ENCODE measurements at regions not wholly inside any gene's neighbourhood (a gene's known extent, or its start where the extent isn't known, plus 50 kb on each side); places are given as distances from the start of the nearest gene placed in this dataset.
"Not testable (repeated sequence)": the region's sequence is repeated elsewhere in the genome, so short reads cannot be mapped to it uniquely, and the experiment has no call there.

DNA sequence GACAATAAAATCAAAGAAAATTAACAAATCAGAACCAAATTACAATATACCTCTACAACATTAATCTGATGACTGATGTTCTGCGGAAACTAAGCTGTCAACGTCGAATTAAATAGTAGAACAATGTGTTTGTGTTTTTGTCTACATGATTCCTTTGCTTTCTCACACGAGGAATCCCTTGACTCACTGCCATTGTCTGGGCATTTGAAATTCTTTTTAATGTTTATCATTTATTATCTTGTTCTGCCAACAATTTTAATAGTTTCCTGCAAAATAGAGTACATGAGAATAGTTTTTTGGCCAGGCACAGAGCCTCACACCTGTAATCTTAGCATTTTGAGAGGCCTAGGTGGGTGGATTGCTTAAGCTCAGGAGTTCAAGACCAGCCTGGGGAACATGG lies 76.6 kb upstream of the KRAS start:
- DNase-seq, result no peak

DNA sequence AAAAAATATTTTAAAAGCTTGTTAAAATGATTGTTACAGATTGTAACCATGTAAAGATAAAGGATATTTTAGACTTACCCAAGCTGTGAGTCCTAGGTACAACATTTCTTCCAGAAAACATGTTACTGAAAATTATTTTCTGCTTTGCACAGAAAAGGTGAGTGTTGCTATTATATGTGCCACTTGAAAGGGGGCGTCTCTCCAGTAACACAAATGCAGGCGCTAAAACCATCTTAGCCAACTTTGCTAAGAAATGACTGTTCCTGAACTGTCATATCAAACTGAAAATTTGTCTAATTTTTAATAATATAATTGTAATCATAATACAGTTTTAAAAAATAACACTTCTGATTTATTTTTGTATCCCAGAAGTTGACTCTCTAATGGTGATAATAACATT lies 75.6 kb upstream of the KRAS start:
- no peak for DNase-seq

- no peak for DNase-seq
Observed at GRCh38 chr12:25324861-25325260, 74.1 kb upstream of the KRAS start.

GRCh38 chr12:25323581-25323982 lies 72.9 kb upstream of the KRAS start:
- DNase-seq, result no peak

GRCh38 chr12:25322918-25323531 lies 72.3 kb upstream of the KRAS start:
- no peak for DNase-seq

DNA sequence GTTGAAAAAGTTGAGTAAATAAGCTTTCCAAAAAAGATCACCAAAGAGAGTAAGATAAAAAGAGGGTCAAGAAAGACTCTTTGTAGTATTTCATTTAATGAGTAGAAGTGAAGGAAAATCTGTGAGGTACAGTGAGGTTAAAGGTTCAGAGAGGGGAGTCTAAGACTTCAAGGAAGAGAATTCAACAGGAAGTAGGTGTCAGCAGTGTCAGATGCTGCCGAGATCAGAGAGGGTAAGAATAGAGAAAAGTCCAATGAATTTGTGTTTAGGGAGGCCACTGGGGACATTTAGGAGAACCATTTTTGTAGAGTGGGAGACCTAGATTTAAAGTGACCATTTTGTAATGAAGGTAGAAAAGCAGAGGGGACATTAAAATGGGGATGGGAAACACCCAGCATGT lies 71.6 kb upstream of the KRAS start:
- no peak for DNase-seq

DNA sequence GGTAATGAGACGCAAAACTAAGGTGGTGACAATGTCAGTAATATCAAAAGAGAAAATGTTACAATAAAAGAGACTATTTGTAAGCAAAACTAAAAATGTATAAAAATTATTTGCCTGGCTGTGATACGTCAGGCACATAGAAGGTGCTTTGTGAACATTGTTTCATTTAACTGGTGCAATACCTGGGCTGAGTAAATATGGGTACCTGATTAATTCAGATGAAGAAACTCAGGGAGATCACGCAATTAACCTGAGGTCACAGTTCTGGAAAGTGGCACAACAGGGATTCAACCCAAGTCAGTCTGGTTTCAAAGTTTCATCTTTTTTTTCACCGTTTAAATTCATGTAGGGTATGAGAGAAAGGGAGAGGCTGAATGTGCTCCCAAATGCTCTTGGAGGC lies 71.0 kb upstream of the KRAS start:
- no peak for DNase-seq

DNA sequence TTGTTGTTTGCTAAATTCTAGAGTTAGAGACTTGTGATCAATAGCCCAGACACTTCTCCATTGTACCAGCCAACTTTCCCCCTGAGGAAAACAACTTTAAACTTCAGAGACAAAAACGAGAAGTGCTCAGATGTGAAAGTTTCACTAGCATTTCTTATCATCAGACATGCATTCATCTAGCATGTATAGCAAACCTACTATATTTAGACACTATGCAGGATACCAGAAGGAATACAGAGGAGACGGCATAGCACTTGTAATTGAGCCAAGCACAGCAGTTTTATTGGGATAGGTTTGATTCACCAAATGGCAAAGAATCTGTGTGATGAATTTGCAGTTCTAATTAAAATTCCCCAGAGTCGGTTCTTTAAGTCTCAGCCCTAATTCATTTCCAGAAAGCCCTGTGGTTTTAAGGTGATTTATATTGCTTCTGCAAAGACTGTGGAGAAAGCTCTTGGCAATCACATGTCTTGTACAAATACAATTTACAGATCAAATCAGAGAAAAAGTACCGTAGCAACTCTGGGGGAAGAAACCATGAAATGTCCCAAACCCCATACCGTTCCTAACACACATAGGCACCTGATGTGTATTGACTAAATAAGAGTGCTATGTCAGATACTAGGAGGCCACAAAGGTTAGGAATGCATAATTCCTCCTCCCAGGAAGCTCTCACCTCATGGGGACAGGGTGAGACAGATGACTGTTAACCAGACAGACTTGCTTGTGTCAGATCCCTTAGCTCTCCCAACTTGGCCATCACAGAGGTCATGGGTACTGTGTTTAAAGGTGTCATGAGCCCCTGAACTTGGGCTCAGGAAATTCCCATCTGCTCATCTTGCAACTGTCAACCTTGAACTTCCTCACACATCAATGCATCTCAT lies 69.6 kb upstream of the KRAS start:
- DNase-seq, result no peak

DNA sequence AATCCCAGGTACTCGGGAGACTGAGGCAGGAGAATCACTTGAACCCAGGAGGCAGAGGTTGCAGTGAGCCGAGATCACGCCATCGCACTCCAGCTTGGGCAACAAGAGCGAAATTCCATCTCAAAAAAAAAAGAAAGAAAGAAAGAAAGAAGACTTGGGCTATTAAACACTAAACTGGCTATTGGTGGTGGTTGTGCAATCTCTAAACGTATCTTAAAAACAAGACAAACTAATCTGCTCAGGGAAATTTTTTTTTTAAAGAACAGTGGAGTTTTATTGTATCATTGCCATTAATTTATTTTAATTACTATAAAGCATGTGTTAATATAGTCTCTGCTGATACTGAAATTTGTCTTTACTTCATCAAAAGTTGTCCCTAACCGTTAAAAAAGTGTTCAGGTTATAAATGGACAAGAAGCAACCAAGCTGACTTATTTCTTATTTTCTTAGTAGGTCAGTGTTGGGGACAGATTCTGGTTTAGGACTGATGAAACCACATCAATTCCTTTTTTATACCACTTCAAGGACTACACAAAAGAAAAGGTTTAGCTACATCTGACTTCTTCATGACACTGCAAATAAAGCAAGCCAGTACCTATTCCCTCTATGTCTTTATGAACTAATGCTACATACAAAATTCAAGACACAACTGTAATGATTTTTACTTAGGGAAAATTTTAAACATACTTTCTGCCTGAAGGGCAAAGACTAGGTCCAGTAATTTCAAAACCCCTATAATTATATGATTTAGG lies 68.7 kb upstream of the KRAS start:
- no peak for DNase-seq

DNA sequence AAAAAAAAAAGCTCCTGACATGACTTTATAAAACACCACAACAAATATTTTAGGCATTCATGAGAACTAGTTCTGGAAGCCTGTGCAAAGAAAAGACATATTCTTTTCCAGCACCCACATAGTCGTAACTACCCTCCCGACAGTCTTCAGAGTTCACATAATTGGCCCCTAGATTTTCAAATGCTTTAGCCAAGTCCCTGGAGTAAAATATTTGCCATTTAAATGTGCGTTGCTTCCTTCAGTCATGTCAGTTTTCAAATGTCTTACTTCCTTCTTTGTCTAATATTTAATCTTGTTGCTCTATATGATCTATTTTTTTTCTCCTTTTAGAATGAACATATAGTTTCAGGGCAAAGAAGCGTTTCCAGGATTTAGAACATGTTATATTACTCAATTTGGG lies 66.8 kb upstream of the KRAS start:
- no peak for DNase-seq

- DNase-seq, result no peak
Observed at GRCh38 chr12:25315388-25315787, 64.7 kb upstream of the KRAS start.

GRCh38 chr12:25313266-25313990 lies 62.7 kb upstream of the KRAS start:
- not testable (repeated sequence) for DNase-seq

GRCh38 chr12:25311506-25311905 lies 60.8 kb upstream of the KRAS start:
- DNase-seq, result no peak

- not testable (repeated sequence) for DNase-seq
Observed at GRCh38 chr12:25310071-25310470, 59.3 kb upstream of the KRAS start.

GRCh38 chr12:25308756-25309155 lies 58.0 kb upstream of the KRAS start:
- DNase-seq, result no peak

DNA sequence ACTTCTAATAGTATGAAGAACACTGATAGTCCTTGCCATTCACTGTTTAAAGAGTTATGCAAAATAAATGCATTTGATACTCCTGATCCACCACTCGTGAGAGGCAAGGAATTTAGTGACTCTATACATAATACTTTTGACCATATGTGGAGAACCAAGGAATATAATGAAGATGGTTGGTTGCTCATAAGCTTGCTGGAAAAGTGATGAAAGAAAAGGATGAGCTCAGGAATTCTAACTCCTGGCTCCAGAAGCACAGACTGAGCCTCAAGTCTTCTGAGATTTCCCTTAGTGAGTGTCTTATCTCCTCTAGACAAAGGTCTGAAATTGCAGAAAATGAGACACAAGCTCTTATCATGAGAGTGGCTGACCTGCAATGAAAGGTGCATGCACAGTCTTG lies 57.1 kb upstream of the KRAS start:
- no peak for DNase-seq

- no peak for DNase-seq
Observed at GRCh38 chr12:25301798-25302197, 51.1 kb upstream of the KRAS start.
